Heart right ventricle (tissue), 16 donors: ENCODE measurements at regions not wholly inside any gene's neighbourhood (a gene's known extent, or its start where the extent isn't known, plus 50 kb on each side); places are given as distances from the start of the nearest gene placed in this dataset.

Experiments used
- ATAC-seq, 8 donors: fragments of 200-7000 bp; cut with Tn5 transposase; one replicate each; pipeline ENCODE4 v1.9.1; 2020; ENCODE audit warnings: mild to moderate bottlenecking in 8 of 8, moderate library complexity in 8 of 8, moderate number of reproducible peaks in 1 of 8
- DNase-seq, 2 donors: peaks; one replicate each; pipeline ENCODE4 v3.0.0-alpha.2; 2020
- H3K27ac ChIP-seq, 10 donors: fragments of 200-600 bp; sonication (generic) in 2 of 10; one replicate each; pipeline versions ENCODE4 v1.5.0 to v1.8.0; 2020 to 2022; ENCODE audit warnings: mild to moderate bottlenecking in 3 of 10
- H3K27me3 ChIP-seq, 7 donors: fragments of 200-600 bp; one replicate each; pipeline ENCODE4 v1.8.0; 2021 to 2022; ENCODE audit warnings: mild to moderate bottlenecking in 2 of 7
- H3K36me3 ChIP-seq, 9 donors: fragments of 200-600 bp; sonication (generic) in 1 of 9; one replicate each; pipeline versions ENCODE4 v1.5.0 to v1.8.0; 2020 to 2022; ENCODE audit warnings: mild to moderate bottlenecking in 2 of 9
- H3K4me1 ChIP-seq, 9 donors: fragments of 200-600 bp; sonication (generic) in 1 of 9; one replicate each; pipeline versions ENCODE4 v1.5.0 to v1.8.0; 2020 to 2022; ENCODE audit warnings: mild to moderate bottlenecking in 4 of 9
- H3K4me3 ChIP-seq, 10 donors: fragments of 200-600 bp; sonication (generic) in 2 of 10; one replicate each; pipeline versions ENCODE4 v1.5.0 to v1.8.0; 2020 to 2022; ENCODE audit warnings: mild to moderate bottlenecking in 7 of 10, moderate library complexity in 2 of 10
- H3K9me3 ChIP-seq, 11 donors: fragments of 200-600 bp in 10 of 11; sonication (generic) in 2 of 11; one replicate each; pipeline versions ENCODE4 v1.5.0 to v1.8.0; 2013 to 2022; ENCODE audit warnings: mild to moderate bottlenecking in 2 of 11, control low read depth in 1 of 11, moderate library complexity in 1 of 11
- CTCF ChIP-seq, 9 donors: fragments of 200-600 bp; sonication (generic) in 2 of 9; IDR thresholded peaks; one replicate each; pipeline versions ENCODE4 v1.5.0 to v1.8.0; 2021 to 2022; ENCODE audit warnings: antibody characterized with exemption in 9 of 9, mild to moderate bottlenecking in 5 of 9, moderate library complexity in 1 of 9
- WGBS, 2 donors: extraction: QIAGEN DNeasy Blood & Tissue Kit; methylation state at CpG; one replicate each; pipeline ENCODE4 v1.1.7; 2013; ENCODE audit warnings: inconsistent platforms in 1 of 2; 5-methylcytosine and 5-hydroxymethylcytosine counted together
- intact Hi-C, 10 donors: fragments of 100-400 bp; cut with DNase I; formaldehyde crosslinking; loops; one replicate each; pipeline versions ENCODE4 v1.11.1 to v1.14.2; 2022
- donor health status: Arrhythmogenic right ventricular cardiomyopathy.
- donor health status: ischemic (EF 13 %, LVEDD 7.1; RV severe dilation, severe dysfunction).
- donor health status: healthy with polysubstance abuse.
- donor health status: DM: no; HTN: yes; CAD: no.
- donor health status: DM: no; HTN: no; CAD: no.
- donor health status: ischemic (EF 25% LVEDD 6.9; RV normal size, moderate dysfunction).
- donor health status: ischemic (EF 25% LVEDD 5.7; RV mildly dilated, moderate dysfunction).
- donor health status: healthy.
- donor health status: DM: yes; HTN: yes; CAD: no.
- donor health status: Ischemic cardiomyopathy.
- donor health status: ischemic (EF 35%, LVEDD 5.7; RV mildly dilated, moderate dysfunction).
- donor health status: nonischemic (EF 11% LVEDD 7.7; RV severe dilation, severe dysfunction).
- donor health status: DM: yes; HTN: yes; CAD: no.
- donor health status: PGD.
- donor health status: ischemic (EF 29% LVEDD 5.4; RV normal size, mild dysfunction).
- donor health status: nonischemic (EF 23%, LVEDD 6.1; RV moderate dilation, normal function).

- DNase-seq (no peak), ATAC-seq (no peak)
- 46 to 47% methylated on average over 2 of the region's 2 CpGs for WGBS, 2 donors
- no peaks in the 10 kb centered on the region for H3K27me3 ChIP-seq
- no peak for TF ChIP-seq CTCF (IDR thresholded peaks at IDR 0.05)
- no peaks in the 10 kb centered on the region for H3K36me3 ChIP-seq
- H3K4me3 ChIP-seq, result no peak overlapping the region
- no peaks in the 10 kb centered on the region for H3K4me1 ChIP-seq
- intact Hi-C loops, result no loop called here
- no peak overlapping the region for H3K27ac ChIP-seq
- H3K9me3 ChIP-seq, result peaks cover 0 to 10% (median 0%) of the 10 kb centered on the region in 11 donors
Measured at GRCh38 chr2:49359721-49360406, 205.5 kb upstream of the FSHR start.

- H3K27me3 ChIP-seq, result no peaks in the 10 kb centered on the region
- no peaks in the 10 kb centered on the region for H3K9me3 ChIP-seq
- ATAC-seq, result no peak
- H3K27ac ChIP-seq, result no peak overlapping the region
- TF ChIP-seq CTCF (IDR thresholded peaks at IDR 0.05), result no peak
- intact Hi-C loops, result no loop called here
- no peak for DNase-seq
- no peaks in the 10 kb centered on the region for H3K36me3 ChIP-seq
- no peak overlapping the region for H3K4me3 ChIP-seq
- H3K4me1 ChIP-seq, result no peaks in the 10 kb centered on the region
Measured at GRCh38 chr2:49355611-49356010, 201.3 kb upstream of the FSHR start.

GRCh38 chr2:49351560-49351959 lies 197.2 kb upstream of the FSHR start:
- WGBS, 2 donors, result 40 to 46% methylated on average over 4 of the region's 4 CpGs
- H3K36me3 ChIP-seq, result no peaks in the 10 kb centered on the region
- H3K4me3 ChIP-seq, result no peak overlapping the region
- no peak for TF ChIP-seq CTCF (IDR thresholded peaks at IDR 0.05)
- H3K27ac ChIP-seq, result no peak overlapping the region
- H3K9me3 ChIP-seq, result no peaks in the 10 kb centered on the region
- no peak for ATAC-seq
- intact Hi-C loops, result no loop called here
- DNase-seq, result no peak
- H3K27me3 ChIP-seq, result no peaks in the 10 kb centered on the region
- no peaks in the 10 kb centered on the region for H3K4me1 ChIP-seq

GRCh38 chr2:49343638-49344037 lies 189.3 kb upstream of the FSHR start:
- Histone ChIP-seq H3K27ac (no peak overlapping the region), H3K9me3 (no peaks in the 10 kb centered on the region), H3K4me1 (no peaks in the 10 kb centered on the region), H3K4me3 (no peak overlapping the region), H3K27me3 (no peaks in the 10 kb centered on the region), H3K36me3 (no peaks in the 10 kb centered on the region)
- ATAC-seq (no peak), DNase-seq (no peak)
- TF ChIP-seq CTCF (IDR thresholded peaks at IDR 0.05), result no peak
- 88 to 90% methylated on average over 3 of the region's 3 CpGs for WGBS, 2 donors
- intact Hi-C loops, result no loop called here
